DND-41 (cell line): ENCODE measurements at regions not wholly inside any gene's neighbourhood (a gene's known extent, or its start where the extent isn't known, plus 50 kb on each side); places are given as distances from the start of the nearest gene placed in this dataset.

ENCODE experiments used
- ATAC-seq: fragments of 200-7000 bp; cut with Tn5 transposase; 3 replicates; pipeline ENCODE4 v1.9.1; 2021; ENCODE audit warnings: low read depth; ENCODE audit not compliant: insufficient read depth
- DNase-seq: peaks from one replicate; pipeline ENCODE4 v3.0.0-alpha.2; 2020
- H2AFZ ChIP-seq: 2 replicates; pipeline ENCODE4 v1.6.0; 2012; ENCODE audit warnings: low read depth, low read length
- H3K27ac ChIP-seq: 2 replicates; pipeline ENCODE4 v1.5.1; 2012; ENCODE audit warnings: low read length, inconsistent platforms
- H3K27me3 ChIP-seq: fragments of 200-600 bp; sonication (generic); 2 replicates; pipeline ENCODE4 v1.6.0; 2012; ENCODE audit warnings: low read length, mild to moderate bottlenecking, inconsistent platforms; ENCODE audit not compliant: insufficient read depth, poor library complexity
- H3K36me3 ChIP-seq: 2 replicates; pipeline ENCODE4 v1.5.1; 2012; ENCODE audit warnings: low read length, inconsistent platforms; ENCODE audit not compliant: insufficient read depth
- H3K4me1 ChIP-seq: 2 replicates; pipeline ENCODE4 v1.5.1; 2012; ENCODE audit warnings: mild to moderate bottlenecking, low read length; ENCODE audit not compliant: insufficient read depth
- H3K4me2 ChIP-seq: 2 replicates; pipeline ENCODE4 v1.6.0; 2012; ENCODE audit warnings: mild to moderate bottlenecking, moderate library complexity, low read length, inconsistent platforms; ENCODE audit not compliant: insufficient read depth
- H3K4me3 ChIP-seq, 2 experiments: fragments of 200-600 bp in 1 of 2; shearing (Covaris generic) in 1 of 2; 2 replicates each; pipeline ENCODE4 v1.5.1; 2012 to 2016; ENCODE audit warnings: inconsistent platforms in 2 of 2, low read length in 2 of 2, mild to moderate bottlenecking in 2 of 2, low read depth in 1 of 2, moderate library complexity in 1 of 2
- H3K79me2 ChIP-seq: 2 replicates; pipeline ENCODE4 v1.6.0; 2012; ENCODE audit warnings: low read length, inconsistent platforms; ENCODE audit not compliant: insufficient read depth
- H3K9ac ChIP-seq: 2 replicates; pipeline ENCODE4 v1.6.0; 2012; ENCODE audit warnings: low read depth, mild to moderate bottlenecking, inconsistent platforms, low read length, moderate library complexity
- H3K9me3 ChIP-seq: 2 replicates; pipeline ENCODE4 v1.5.1; 2012; ENCODE audit warnings: low read length, moderate library complexity, mild to moderate bottlenecking, inconsistent platforms; ENCODE audit not compliant: insufficient read depth, severe bottlenecking
- H4K20me1 ChIP-seq: 2 replicates; pipeline ENCODE4 v1.6.0; 2012; ENCODE audit warnings: low read length; ENCODE audit not compliant: insufficient read depth
- CTCF ChIP-seq: IDR thresholded peaks from 2 replicates; pipeline ENCODE4 v1.5.1; 2012; ENCODE audit warnings: borderline replicate concordance, low read length, moderate library complexity, mild to moderate bottlenecking; ENCODE audit not compliant: poor library complexity, severe bottlenecking; ENCODE audit errors: extremely low read depth
- EZH2 ChIP-seq: IDR thresholded peaks from 3 replicates; pipeline ENCODE4 v1.6.1; 2012; ENCODE audit warnings: borderline replicate concordance, low read depth, mild to moderate bottlenecking, moderate library complexity, low read length, inconsistent platforms; ENCODE audit not compliant: severe bottlenecking

- H3K27ac ChIP-seq: no peak overlapping the region
- no peaks in the 10 kb centered on the region for H3K79me2 ChIP-seq
- H2AFZ ChIP-seq: no peak overlapping the region
- H3K27me3 ChIP-seq: no peaks in the 10 kb centered on the region
- no peaks in the 10 kb centered on the region for H3K9me3 ChIP-seq
- ATAC-seq (no peak), DNase-seq (no peak)
- H3K4me3 ChIP-seq: no peak overlapping the region
- TF ChIP-seq EZH2 (no peak), CTCF (no peak)
- H3K9ac ChIP-seq: no peak overlapping the region
- H3K36me3 ChIP-seq: no peaks in the 10 kb centered on the region
- H3K4me1 ChIP-seq: peaks cover 35% of the 10 kb centered on the region
- H3K4me2 ChIP-seq: no peak overlapping the region
- H4K20me1 ChIP-seq: no peaks in the 10 kb centered on the region
These were observed 1924.1 kb upstream of the WWC1 start for GRCh38 chr5:166367391-166367790.

DNA sequence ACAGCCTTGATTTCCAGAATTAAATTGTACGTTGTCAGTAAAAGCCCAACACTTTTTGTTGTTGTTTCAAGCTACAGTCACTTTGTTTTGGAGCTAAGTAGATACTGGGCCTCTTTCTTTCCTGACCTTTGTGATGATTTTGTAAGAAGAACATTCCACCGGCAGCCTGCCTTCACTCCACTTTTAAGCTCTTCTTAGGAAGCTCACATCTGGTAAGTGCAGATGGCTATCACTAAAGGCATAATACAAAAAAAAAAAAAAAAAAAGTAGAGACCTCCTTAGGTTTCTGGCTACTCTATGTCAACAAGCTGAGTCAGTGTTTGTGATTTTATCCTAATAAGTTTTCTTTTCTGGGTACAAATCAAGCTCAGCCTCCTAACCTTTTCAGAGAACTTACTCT, 1922.1 kb upstream of the WWC1 start:
- Histone ChIP-seq H3K9ac (no peak overlapping the region), H3K9me3 (no peaks in the 10 kb centered on the region), H3K27me3 (no peaks in the 10 kb centered on the region), H3K27ac (no peak overlapping the region), H3K79me2 (no peaks in the 10 kb centered on the region), H3K4me2 (no peak overlapping the region), H3K36me3 (no peaks in the 10 kb centered on the region), H3K4me3 (no peak overlapping the region), H2AFZ (peak overlapping the region; percentile 38; the same call in 1 of the 2 replicates), H4K20me1 (no peaks in the 10 kb centered on the region), H3K4me1 (peaks cover 35% of the 10 kb centered on the region)
- ATAC-seq: no peak
- no peak for DNase-seq
- TF ChIP-seq CTCF (no peak), EZH2 (no peak)

DNA sequence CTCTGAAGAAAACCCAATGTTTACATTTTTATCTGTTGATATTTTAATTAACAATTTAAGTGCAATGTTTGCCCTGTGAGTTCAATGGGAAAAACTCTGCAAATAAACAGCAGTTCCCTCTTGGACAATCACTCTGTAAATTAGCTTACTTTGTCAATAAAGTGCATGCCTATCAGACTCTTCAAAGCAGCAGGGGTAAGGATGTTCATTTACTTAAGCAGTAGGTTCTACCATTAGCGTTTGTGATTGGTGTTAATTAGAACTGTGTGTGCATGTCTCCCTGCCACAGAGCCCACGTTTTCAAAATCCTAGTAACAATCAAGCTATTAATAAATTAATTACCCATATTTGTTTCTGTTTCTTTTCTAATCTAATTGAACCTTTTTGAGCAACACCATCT, 1921.6 kb upstream of the WWC1 start:
- H2AFZ ChIP-seq: peak overlapping the region; percentile 33
- H3K9ac ChIP-seq: no peak overlapping the region
- no peak overlapping the region for H3K4me2 ChIP-seq
- H3K4me1 ChIP-seq: peaks cover 35% of the 10 kb centered on the region
- H3K4me3 ChIP-seq: no peak overlapping the region
- no peak overlapping the region for H3K27ac ChIP-seq
- no peaks in the 10 kb centered on the region for H3K36me3 ChIP-seq
- no peaks in the 10 kb centered on the region for H3K9me3 ChIP-seq
- no peaks in the 10 kb centered on the region for H3K27me3 ChIP-seq
- no peak for DNase-seq
- H3K79me2 ChIP-seq: no peaks in the 10 kb centered on the region
- H4K20me1 ChIP-seq: no peaks in the 10 kb centered on the region
- TF ChIP-seq EZH2: no peak
- no peak for TF ChIP-seq CTCF
- ATAC-seq: no peak
